Gastroesophageal sphincter (tissue), 4 donors: ENCODE measurements at regions not wholly inside any gene's neighbourhood (a gene's known extent, or its start where the extent isn't known, plus 50 kb on each side); places are given as distances from the start of the nearest gene placed in this dataset.

Experiments used
- ATAC-seq: fragments of 150-250 bp; one replicate; pipeline ENCODE4 v1.9.1; 2016; ENCODE audit warnings: mild to moderate bottlenecking, moderate library complexity
- H3K27ac ChIP-seq, 4 donors: fragments of 200-600 bp; sonication (generic) in 3 of 4; 1 replicate in 3 of 4; 2 replicates in 1 of 4; pipeline ENCODE4 v1.5.1; 2016 to 2019
- H3K27me3 ChIP-seq: fragments of 200-600 bp; sonication (generic); one replicate; pipeline ENCODE4 v1.5.1; 2019
- H3K36me3 ChIP-seq, 2 donors: fragments of 200-600 bp; sonication (generic); one replicate each; pipeline ENCODE4 v1.5.1; 2019; ENCODE audit warnings: control low read depth in 1 of 2
- H3K4me1 ChIP-seq, 3 donors: fragments of 200-600 bp; sonication (generic); 1 replicate in 2 of 3; 2 replicates in 1 of 3; pipeline ENCODE4 v1.5.1; 2016 to 2019; ENCODE audit warnings: control low read depth in 2 of 3
- H3K4me3 ChIP-seq, 2 donors: fragments of 200-600 bp; sonication (generic); one replicate each; pipeline ENCODE4 v1.5.1; 2019; ENCODE audit warnings: mild to moderate bottlenecking in 1 of 2, moderate library complexity in 1 of 2
- H3K9me3 ChIP-seq, 3 donors: fragments of 200-600 bp; sonication (generic); one replicate each; pipeline ENCODE4 v1.5.1; 2017 to 2019; ENCODE audit warnings: control low read depth in 2 of 3
- CTCF ChIP-seq, 4 experiments: fragments of 200-600 bp in 2 of 4; fragments of 450-650 bp in 2 of 4; sonication (generic) in 1 of 4; IDR thresholded peaks; one replicate each; pipeline ENCODE4 v1.5.1; 2017 to 2019; ENCODE audit warnings: antibody characterized with exemption in 4 of 4, mild to moderate bottlenecking in 2 of 4, moderate library complexity in 2 of 4
- EP300 ChIP-seq: sonication (generic); formaldehyde crosslinking; IDR thresholded peaks from one replicate; pipeline ENCODE4 v1.6.1; 2017; ENCODE audit warnings: antibody characterized with exemption, mild to moderate bottlenecking
- POLR2A ChIP-seq, 2 donors: fragments of 450-650 bp; IDR thresholded peaks; one replicate each; pipeline ENCODE4 v1.6.1; 2017; ENCODE audit warnings: antibody characterized with exemption in 2 of 2, mild to moderate bottlenecking in 2 of 2, moderate library complexity in 1 of 2
- POLR2AphosphoS5 ChIP-seq: sonication (generic); formaldehyde crosslinking; IDR thresholded peaks from one replicate; pipeline ENCODE4 v1.6.1; 2017; ENCODE audit warnings: antibody characterized with exemption
- WGBS, 2 donors: methylation state at CpG; one replicate each; pipeline ENCODE4 v1.1.5; 2018; ENCODE audit warnings: low coverage in 1 of 2; 5-methylcytosine and 5-hydroxymethylcytosine counted together

DNA sequence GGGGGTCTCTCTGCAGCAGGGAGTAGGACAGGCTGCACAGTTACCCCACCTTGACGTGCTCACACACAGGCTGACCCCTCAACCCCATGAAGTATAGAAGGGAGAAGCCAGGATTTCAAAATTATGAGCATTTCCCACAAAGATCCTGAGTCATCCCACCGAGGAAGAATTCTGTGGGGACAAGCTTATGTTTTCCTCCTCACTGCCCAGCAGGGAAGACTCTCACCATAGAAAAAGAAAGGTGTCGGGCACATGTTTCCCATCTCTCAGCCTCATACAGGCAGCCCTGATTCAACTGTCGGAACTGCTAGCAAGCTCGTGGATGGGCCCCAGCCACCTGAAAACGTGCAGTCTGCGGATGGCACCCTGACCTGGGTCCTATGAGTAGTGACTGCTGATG lies 499.7 kb upstream of the MKI67 start:
- Histone ChIP-seq H3K4me1 (no peaks in the 10 kb centered on the region), H3K27ac (no peak overlapping the region), H3K9me3 (no peaks in the 10 kb centered on the region), H3K27me3 (peaks cover 10% of the 10 kb centered on the region), H3K4me3 (no peak overlapping the region), H3K36me3 (no peaks in the 10 kb centered on the region)
- TF ChIP-seq POLR2A (IDR thresholded peaks at IDR 0.05) (no peak), CTCF (IDR thresholded peaks at IDR 0.05) (no peak), EP300 (no peak), POLR2AphosphoS5 (no peak)
- ATAC-seq = no peak
- WGBS, 2 donors = 87 to 93% methylated on average over 3 to 4 of the region's 7 CpGs

GRCh38 chr10:128626397-128627000 lies 500.3 kb upstream of the MKI67 start:
- H3K4me3 ChIP-seq = no peak overlapping the region
- peaks cover 10% of the 10 kb centered on the region for H3K27me3 ChIP-seq
- H3K27ac ChIP-seq = no peak overlapping the region
- no peaks in the 10 kb centered on the region for H3K9me3 ChIP-seq
- no peaks in the 10 kb centered on the region for H3K4me1 ChIP-seq
- 98 to 100% methylated on average over 1 to 6 of the region's 6 CpGs for WGBS, 2 donors
- no peak for TF ChIP-seq CTCF (IDR thresholded peaks at IDR 0.05)
- TF ChIP-seq EP300 = no peak
- TF ChIP-seq POLR2AphosphoS5 = no peak
- TF ChIP-seq POLR2A (IDR thresholded peaks at IDR 0.05) = no peak
- no peaks in the 10 kb centered on the region for H3K36me3 ChIP-seq
- no peak for ATAC-seq

- no peak overlapping the region for H3K27ac ChIP-seq
- WGBS, 2 donors = 86 to 92% methylated on average over 1 to 5 of the region's 7 CpGs
- ATAC-seq = no peak
- H3K36me3 ChIP-seq = no peaks in the 10 kb centered on the region
- peaks cover 0 to 5% (median 0%) of the 10 kb centered on the region in 3 donors for H3K4me1 ChIP-seq
- peaks cover 9% of the 10 kb centered on the region for H3K27me3 ChIP-seq
- H3K9me3 ChIP-seq = no peaks in the 10 kb centered on the region
- TF ChIP-seq CTCF (IDR thresholded peaks at IDR 0.05) = no peak
- TF ChIP-seq POLR2A (IDR thresholded peaks at IDR 0.05) = no peak
- no peak for TF ChIP-seq POLR2AphosphoS5
- no peak for TF ChIP-seq EP300
- no peak overlapping the region for H3K4me3 ChIP-seq
These were observed 501.6 kb upstream of the MKI67 start for GRCh38 chr10:128627811-128628210.

DNA sequence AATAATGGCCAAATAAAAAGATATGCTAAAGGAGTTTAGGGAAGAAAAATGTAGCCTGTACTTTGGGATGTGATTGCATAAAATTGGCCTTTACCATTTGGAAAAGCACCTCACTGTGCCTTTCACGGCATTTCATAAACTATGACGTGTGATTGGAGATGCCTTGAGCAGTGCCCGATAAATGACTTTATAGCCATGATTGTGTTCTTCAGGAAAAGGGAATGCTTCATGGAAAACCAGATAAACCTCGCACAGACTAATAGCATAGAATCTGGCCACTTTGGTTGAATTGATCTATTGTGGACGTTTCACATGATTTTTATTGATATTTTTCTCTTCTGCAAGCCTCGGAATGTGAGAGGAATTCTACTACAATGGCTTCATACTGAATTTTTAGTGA lies 502.0 kb upstream of the MKI67 start:
- no peaks in the 10 kb centered on the region for H3K9me3 ChIP-seq
- H3K27ac ChIP-seq = no peak overlapping the region
- 73 to 75% methylated on average over 5 to 6 of the region's 6 CpGs for WGBS, 2 donors
- no peaks in the 10 kb centered on the region for H3K36me3 ChIP-seq
- no peak overlapping the region for H3K4me3 ChIP-seq
- no peak for ATAC-seq
- H3K4me1 ChIP-seq = peaks cover 0 to 5% (median 0%) of the 10 kb centered on the region in 3 donors
- H3K27me3 ChIP-seq = peaks cover 5% of the 10 kb centered on the region
- TF ChIP-seq CTCF (IDR thresholded peaks at IDR 0.05) = no peak
- no peak for TF ChIP-seq POLR2AphosphoS5
- TF ChIP-seq EP300 = no peak
- no peak for TF ChIP-seq POLR2A (IDR thresholded peaks at IDR 0.05)
